IPS-20b (cell line): ENCODE measurements at regions not wholly inside any gene's neighbourhood (a gene's known extent, or its start where the extent isn't known, plus 50 kb on each side); places are given as distances from the start of the nearest gene placed in this dataset.

Experiments used
- H3K27ac ChIP-seq: one replicate; pipeline ENCODE4 v1.5.1; 2013; ENCODE audit warnings: low read length
- H3K27me3 ChIP-seq: 2 replicates; pipeline ENCODE4 v1.6.1; 2013; ENCODE audit warnings: mild to moderate bottlenecking, low read length, inconsistent platforms; ENCODE audit not compliant: insufficient read depth
- H3K36me3 ChIP-seq: 2 replicates; pipeline ENCODE4 v1.6.1; 2013; ENCODE audit warnings: low read depth, mild to moderate bottlenecking, inconsistent platforms, low read length, moderate library complexity; ENCODE audit not compliant: insufficient read depth
- H3K4me1 ChIP-seq: 2 replicates; pipeline ENCODE4 v1.6.1; 2013; ENCODE audit warnings: mild to moderate bottlenecking, control low read depth, inconsistent platforms, low read length, moderate library complexity; ENCODE audit not compliant: insufficient read depth
- H3K4me3 ChIP-seq: 2 replicates; pipeline ENCODE4 v1.5.1; 2013; ENCODE audit warnings: mild to moderate bottlenecking, low read length, inconsistent platforms
- H3K9ac ChIP-seq: 2 replicates; pipeline ENCODE4 v1.6.1; 2013; ENCODE audit warnings: low read depth, mild to moderate bottlenecking, inconsistent platforms, low read length, moderate library complexity
- H3K9me3 ChIP-seq: 2 replicates; pipeline ENCODE4 v1.6.1; 2013; ENCODE audit warnings: mild to moderate bottlenecking, low read depth, low read length, inconsistent platforms; ENCODE audit not compliant: insufficient read depth

GRCh38 chr13:73235385-73235784, 176.6 kb downstream of the KLF5 start:
- Histone ChIP-seq H3K36me3 (no peaks in the 10 kb centered on the region), H3K4me3 (no peak overlapping the region), H3K9ac (no peak overlapping the region), H3K27ac (no peak overlapping the region), H3K4me1 (peaks cover 3% of the 10 kb centered on the region; the same call in 1 of the 2 replicates), H3K9me3 (no peaks in the 10 kb centered on the region), H3K27me3 (no peaks in the 10 kb centered on the region)

GRCh38 chr13:73231471-73231870, 172.7 kb downstream of the KLF5 start:
- Histone ChIP-seq H3K9ac (no peak overlapping the region), H3K27ac (no peak overlapping the region), H3K36me3 (no peaks in the 10 kb centered on the region), H3K9me3 (no peaks in the 10 kb centered on the region), H3K4me1 (no peaks in the 10 kb centered on the region), H3K27me3 (no peaks in the 10 kb centered on the region), H3K4me3 (no peak overlapping the region)

GRCh38 chr13:73230716-73231115, 171.9 kb downstream of the KLF5 start:
- Histone ChIP-seq H3K4me3 (no peak overlapping the region), H3K9ac (no peak overlapping the region), H3K4me1 (no peaks in the 10 kb centered on the region), H3K27me3 (no peaks in the 10 kb centered on the region), H3K27ac (no peak overlapping the region), H3K9me3 (no peaks in the 10 kb centered on the region), H3K36me3 (no peaks in the 10 kb centered on the region)

- H3K27ac ChIP-seq: no peak overlapping the region
- H3K9ac ChIP-seq: no peak overlapping the region
- no peaks in the 10 kb centered on the region for H3K4me1 ChIP-seq
- no peaks in the 10 kb centered on the region for H3K9me3 ChIP-seq
- no peaks in the 10 kb centered on the region for H3K36me3 ChIP-seq
- no peaks in the 10 kb centered on the region for H3K27me3 ChIP-seq
- no peak overlapping the region for H3K4me3 ChIP-seq
Observed at GRCh38 chr13:73228546-73228945, 169.7 kb downstream of the KLF5 start.

GRCh38 chr13:73225990-73226389, 167.2 kb downstream of the KLF5 start:
- Histone ChIP-seq H3K36me3 (no peaks in the 10 kb centered on the region), H3K27ac (no peak overlapping the region), H3K4me1 (no peaks in the 10 kb centered on the region), H3K27me3 (no peaks in the 10 kb centered on the region), H3K9ac (no peak overlapping the region), H3K4me3 (no peak overlapping the region), H3K9me3 (no peaks in the 10 kb centered on the region)

- no peaks in the 10 kb centered on the region for H3K4me1 ChIP-seq
- no peak overlapping the region for H3K27ac ChIP-seq
- H3K36me3 ChIP-seq: no peaks in the 10 kb centered on the region
- no peaks in the 10 kb centered on the region for H3K27me3 ChIP-seq
- no peak overlapping the region for H3K4me3 ChIP-seq
- no peaks in the 10 kb centered on the region for H3K9me3 ChIP-seq
- H3K9ac ChIP-seq: no peak overlapping the region
Observed at GRCh38 chr13:73224703-73225102, 165.9 kb downstream of the KLF5 start.

GRCh38 chr13:73223372-73223781, 164.6 kb downstream of the KLF5 start:
- Histone ChIP-seq H3K4me1 (no peaks in the 10 kb centered on the region), H3K9me3 (no peaks in the 10 kb centered on the region), H3K4me3 (no peak overlapping the region), H3K27me3 (no peaks in the 10 kb centered on the region), H3K27ac (no peak overlapping the region), H3K9ac (no peak overlapping the region), H3K36me3 (no peaks in the 10 kb centered on the region)

- Histone ChIP-seq H3K9me3 (no peaks in the 10 kb centered on the region), H3K27ac (no peak overlapping the region), H3K27me3 (no peaks in the 10 kb centered on the region), H3K4me3 (no peak overlapping the region), H3K4me1 (no peaks in the 10 kb centered on the region), H3K9ac (no peak overlapping the region), H3K36me3 (no peaks in the 10 kb centered on the region)
Observed at GRCh38 chr13:73222627-73223305, 164.0 kb downstream of the KLF5 start.

- no peaks in the 10 kb centered on the region for H3K9me3 ChIP-seq
- no peaks in the 10 kb centered on the region for H3K36me3 ChIP-seq
- no peak overlapping the region for H3K27ac ChIP-seq
- no peak overlapping the region for H3K4me3 ChIP-seq
- H3K4me1 ChIP-seq: no peaks in the 10 kb centered on the region
- no peaks in the 10 kb centered on the region for H3K27me3 ChIP-seq
- no peak overlapping the region for H3K9ac ChIP-seq
Observed at GRCh38 chr13:73220966-73221720, 162.3 kb downstream of the KLF5 start.

GRCh38 chr13:73218181-73218580, 159.4 kb downstream of the KLF5 start:
- Histone ChIP-seq H3K36me3 (no peaks in the 10 kb centered on the region), H3K9ac (no peak overlapping the region), H3K9me3 (no peaks in the 10 kb centered on the region)

GRCh38 chr13:73216381-73216831, 157.6 kb downstream of the KLF5 start:
- Histone ChIP-seq H3K4me3 (no peak overlapping the region), H3K4me1 (no peaks in the 10 kb centered on the region), H3K9ac (no peak overlapping the region), H3K36me3 (no peaks in the 10 kb centered on the region), H3K9me3 (no peaks in the 10 kb centered on the region), H3K27ac (no peak overlapping the region), H3K27me3 (no peaks in the 10 kb centered on the region)

More at GRCh38 chr13:73218181-73218580, 159.4 kb downstream of the KLF5 start:
- no peaks in the 10 kb centered on the region for H3K27me3 ChIP-seq
- H3K27ac ChIP-seq: no peak overlapping the region
- no peak overlapping the region for H3K4me3 ChIP-seq
- H3K4me1 ChIP-seq: no peaks in the 10 kb centered on the region

- Histone ChIP-seq H3K27ac (no peak overlapping the region), H3K4me1 (no peaks in the 10 kb centered on the region), H3K9me3 (no peaks in the 10 kb centered on the region), H3K4me3 (no peak overlapping the region), H3K27me3 (no peaks in the 10 kb centered on the region), H3K9ac (no peak overlapping the region), H3K36me3 (no peaks in the 10 kb centered on the region)
Observed at GRCh38 chr13:73215823-73216222, 157.0 kb downstream of the KLF5 start.
